ENCODE measurements at regions not wholly inside any gene's neighbourhood (a gene's known extent, or its start where the extent isn't known, plus 50 kb on each side); places are given as distances from the start of the nearest gene placed in this dataset.

GRCh38 chrX:17214962-17215361, 160.0 kb upstream of the NHS start:
- no peak overlapping the region for H3K56ac ChIP-seq (ENCODE audit: extremely low read depth, insufficient read depth, low read length)
- no peaks in the 10 kb centered on the region for H4K20me1 ChIP-seq (ENCODE audit: insufficient read depth, low read length)
- ATAC-seq (ENCODE audit: low read depth) (no peak), DNase-seq (no peak)
- POLR2A ChIA-PET (ENCODE audit: unreplicated experiment): no interaction called here
- H2AK9ac ChIP-seq (replicated peaks; ENCODE audit: low read depth, low read length, poor library complexity): no peak overlapping the region
- no peak overlapping the region for H2BK5ac ChIP-seq (ENCODE audit: low read depth, low read length, poor library complexity, severe bottlenecking)
- no peaks in the 10 kb centered on the region for H3K27me3 ChIP-seq (ENCODE audit: control insufficient read depth, insufficient read depth, low read length)
- no peak overlapping the region for H3K18ac ChIP-seq (ENCODE audit: low read depth, low read length)
- H3K23ac ChIP-seq (ENCODE audit: low read depth, low read length): no peak overlapping the region
- dilution Hi-C loops (cut with HindIII; ENCODE audit: low sequenced_read_pairs, unreplicated experiment) (no loop called here), intact Hi-C loops (cut with micrococcal nuclease) (no loop called here), in situ Hi-C loops (cut with MboI; ENCODE audit: low sequenced_read_pairs) (no loop called here)
- H4K5ac ChIP-seq (ENCODE audit: low read depth, low read length): no peak overlapping the region
- BruUV-seq (replicated peaks): no TSS peak
- H2AK5ac ChIP-seq (ENCODE audit: low read depth, low read length): no peak overlapping the region
- WGBS, 2 experiments (ENCODE audit: extremely low coverage in 2 of 2, insufficient read length in 1 of 2): 31% methylated on average over 2 of the region's 4 CpGs; no CpG with 5 or more reads in 1 of the 2 experiments
- H3K9me1 ChIP-seq (ENCODE audit: insufficient read depth, low read length): no peaks in the 10 kb centered on the region
- peak; percentile 85 for TF ChIP-seq CEBPB (IDR thresholded peaks at IDR 0.05; ENCODE audit: low read depth, low read length)
- TF ChIP-seq FOS (IDR thresholded peaks at IDR 0.05; ENCODE audit: low read depth, low read length): no peak
- no peak overlapping the region for H2BK20ac ChIP-seq (ENCODE audit: low read depth, low read length)
- no peak overlapping the region for H4K91ac ChIP-seq (ENCODE audit: insufficient read depth, low read depth, low read length)
- no peak overlapping the region for H4K8ac ChIP-seq (ENCODE audit: low read depth in 2 of 2, low read length in 2 of 2)
- H2BK120ac ChIP-seq (ENCODE audit: low read depth, low read length): no peak overlapping the region
- no peak overlapping the region for H3K27ac ChIP-seq (ENCODE audit: insufficient read depth, low read length)
- H2AFZ ChIP-seq (replicated peaks; ENCODE audit: low read length, poor library complexity): no peak overlapping the region
- CTCF ChIA-PET: no interaction called here
- H2BK15ac ChIP-seq (ENCODE audit: low read depth, low read length): no peak overlapping the region
- H3K14ac ChIP-seq (replicated peaks; ENCODE audit: low read depth, low read length): no peak overlapping the region
- no peaks in the 10 kb centered on the region for H3K36me3 ChIP-seq (ENCODE audit: control insufficient read depth, insufficient read depth, low read length)
- no peaks in the 10 kb centered on the region for H3K9me3 ChIP-seq (ENCODE audit: control insufficient read depth, insufficient read depth, low read length)
- H3K4me3 ChIP-seq (ENCODE audit: insufficient read depth, low read depth, low read length): no peak overlapping the region
- H3K4ac ChIP-seq (ENCODE audit: low read depth, low read length): no peak overlapping the region
- no peaks in the 10 kb centered on the region for H3K4me1 ChIP-seq (ENCODE audit: control insufficient read depth, insufficient read depth, low read length)
- no peak overlapping the region for H3K4me2 ChIP-seq (ENCODE audit: low read depth, low read length)
- H3K79me1 ChIP-seq (ENCODE audit: low read depth in 1 of 2, low read length in 2 of 2): no peaks in the 10 kb centered on the region
- H3K9ac ChIP-seq (ENCODE audit: low read depth, low read length): no peak overlapping the region
